Fibroblast of skin of back (primary cell): ENCODE measurements at regions not wholly inside any gene's neighbourhood (a gene's known extent, or its start where the extent isn't known, plus 50 kb on each side); places are given as distances from the start of the nearest gene placed in this dataset.

Experiments used
- DNase-seq: peaks from one replicate; pipeline ENCODE4 v3.0.0-alpha.2; 2013

GRCh38 chr13:50668049-50668448, 175.4 kb downstream of the DLEU7 start:
- no peak for DNase-seq

GRCh38 chr13:50668691-50669271, 174.7 kb downstream of the DLEU7 start:
- no peak for DNase-seq

DNA sequence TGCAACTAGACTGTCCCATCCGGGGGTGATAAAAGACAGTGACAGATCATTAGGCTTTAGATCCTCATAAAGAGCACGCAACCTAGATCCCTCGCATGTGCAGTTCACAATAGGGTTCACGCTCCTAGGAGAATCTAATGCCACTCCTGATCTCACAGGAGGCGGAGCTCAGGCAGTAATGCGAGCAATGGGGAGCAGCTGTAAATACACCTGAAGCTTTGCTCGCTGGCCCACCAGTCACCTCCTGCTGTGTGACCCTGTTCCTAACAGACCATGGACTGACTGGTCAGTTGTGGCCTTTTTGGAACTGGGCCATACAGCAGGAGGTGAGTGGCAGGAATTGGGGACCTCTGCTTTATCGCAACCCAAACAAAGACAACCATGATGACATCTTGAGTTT, 173.2 kb downstream of the DLEU7 start:
- DNase-seq = no peak

DNA sequence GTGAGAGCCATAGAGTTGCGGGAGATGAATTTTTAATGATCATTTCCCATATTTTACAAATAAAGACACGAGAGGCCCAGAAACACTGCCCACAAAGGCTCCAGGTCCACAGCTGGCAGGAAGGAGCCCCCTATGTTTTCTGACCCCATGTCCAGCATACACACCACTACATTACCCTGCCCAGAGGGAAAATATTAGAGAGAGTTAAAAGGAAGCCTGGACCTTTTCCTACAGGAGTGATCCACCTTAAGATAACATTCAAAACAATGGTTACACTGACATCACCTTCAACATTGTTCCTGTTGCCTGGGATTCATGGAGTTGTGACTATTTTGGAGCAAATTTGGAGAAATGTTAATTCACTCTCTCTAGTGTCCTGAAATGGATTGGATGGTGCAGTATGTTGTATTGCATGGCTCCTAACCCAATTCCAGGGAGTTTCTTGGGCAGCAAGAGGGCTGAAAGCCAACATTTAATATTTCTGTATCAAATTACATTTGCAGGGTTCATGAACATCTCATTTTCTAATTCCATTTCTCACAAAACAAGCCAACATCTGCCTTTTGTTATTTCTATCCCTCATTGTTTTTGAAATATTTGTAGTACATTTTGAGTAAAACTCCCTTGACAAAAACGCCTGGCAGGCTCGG, 172.5 kb downstream of the DLEU7 start:
- DNase-seq = no peak

DNA sequence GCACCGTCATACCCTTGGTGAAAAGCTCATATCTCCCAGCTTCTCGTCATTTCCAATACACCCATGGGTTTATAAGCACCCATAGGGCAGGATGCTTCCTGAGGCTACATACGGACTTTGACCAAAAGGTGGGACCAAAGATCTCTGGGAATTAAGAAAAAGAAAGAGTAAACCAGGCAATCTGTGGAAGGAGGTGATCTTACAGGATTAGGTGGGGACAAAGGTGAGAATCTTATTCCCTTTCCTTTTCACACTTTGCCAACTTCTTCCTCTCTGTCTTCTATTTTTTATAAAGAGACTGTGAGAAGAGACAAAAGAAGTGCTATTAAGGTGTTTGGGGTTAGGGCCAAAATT, 172.0 kb downstream of the DLEU7 start:
- no peak for DNase-seq

- peak; percentile 35 for DNase-seq
Observed at GRCh38 chr13:50672025-50672424, 171.5 kb downstream of the DLEU7 start.

DNA sequence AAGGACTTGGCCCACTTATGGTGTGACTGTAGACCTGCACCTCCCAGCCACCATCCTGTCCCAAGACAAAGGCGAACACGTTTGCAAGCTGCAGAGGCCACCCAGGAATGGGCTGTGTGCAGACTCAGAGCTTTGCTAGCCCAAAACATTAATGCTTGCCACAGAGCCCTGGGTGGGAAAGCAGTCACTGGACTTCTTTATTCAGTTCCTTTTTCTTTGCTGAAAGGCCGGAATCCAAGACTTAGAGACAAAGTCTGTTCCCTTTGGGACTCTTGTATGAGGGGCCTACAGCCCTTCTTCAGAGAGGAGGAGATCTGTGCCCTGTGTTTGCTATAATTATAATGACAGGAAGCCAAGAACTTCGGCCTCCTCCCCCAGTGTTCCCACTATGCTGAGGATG, 167.8 kb downstream of the DLEU7 start:
- no peak for DNase-seq

DNA sequence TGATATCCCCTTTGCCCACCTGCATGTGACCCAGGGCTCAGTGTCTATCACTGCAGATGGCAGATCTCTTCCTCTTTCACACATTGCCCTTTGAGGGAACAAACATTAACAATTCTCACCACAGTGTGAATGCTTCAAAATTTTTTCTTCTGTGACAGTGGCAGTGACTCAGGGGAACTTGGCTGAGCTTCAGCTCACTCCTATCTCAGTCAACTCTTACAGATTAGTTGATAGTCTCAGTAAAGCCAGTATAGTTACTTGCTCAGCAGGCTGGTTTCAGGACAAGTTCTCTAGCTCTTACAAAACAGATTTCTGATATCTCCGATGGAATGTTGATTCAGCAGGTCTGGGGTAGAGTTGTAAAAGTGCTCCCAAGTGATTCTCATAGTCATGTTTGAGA, 166.9 kb downstream of the DLEU7 start:
- peak; percentile 91 for DNase-seq

DNA sequence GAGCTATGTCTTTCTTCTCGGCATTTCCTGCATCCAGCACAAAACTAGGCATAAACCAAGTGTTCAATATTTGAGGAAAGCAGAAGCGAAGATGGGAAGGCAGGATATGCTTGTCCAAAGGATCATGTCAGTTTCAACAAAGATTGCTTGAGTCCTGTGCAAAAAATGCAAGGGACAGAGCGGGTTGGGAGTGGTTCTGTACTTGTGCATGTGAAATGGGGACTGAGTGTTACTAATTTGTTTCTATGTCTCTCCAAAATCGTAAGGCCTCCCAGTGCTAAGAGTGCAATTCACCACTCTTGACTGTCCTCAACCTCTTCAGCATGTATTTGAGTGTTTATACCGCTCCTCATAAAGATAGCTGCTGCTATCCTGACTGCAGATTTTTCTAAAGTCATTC, 166.2 kb downstream of the DLEU7 start:
- no peak for DNase-seq

- peak; percentile 78 for DNase-seq
Observed at GRCh38 chr13:50677687-50678463, 165.6 kb downstream of the DLEU7 start.

GRCh38 chr13:50678464-50679162, 164.9 kb downstream of the DLEU7 start:
- peak; percentile 98 for DNase-seq

GRCh38 chr13:50679321-50679720, 164.2 kb downstream of the DLEU7 start:
- peak; percentile 87 for DNase-seq

- peak; percentile 53 for DNase-seq
Observed at GRCh38 chr13:50682002-50682401, 161.5 kb downstream of the DLEU7 start.

- no peak for DNase-seq
Observed at GRCh38 chr13:50682966-50683365, 160.5 kb downstream of the DLEU7 start.

DNA sequence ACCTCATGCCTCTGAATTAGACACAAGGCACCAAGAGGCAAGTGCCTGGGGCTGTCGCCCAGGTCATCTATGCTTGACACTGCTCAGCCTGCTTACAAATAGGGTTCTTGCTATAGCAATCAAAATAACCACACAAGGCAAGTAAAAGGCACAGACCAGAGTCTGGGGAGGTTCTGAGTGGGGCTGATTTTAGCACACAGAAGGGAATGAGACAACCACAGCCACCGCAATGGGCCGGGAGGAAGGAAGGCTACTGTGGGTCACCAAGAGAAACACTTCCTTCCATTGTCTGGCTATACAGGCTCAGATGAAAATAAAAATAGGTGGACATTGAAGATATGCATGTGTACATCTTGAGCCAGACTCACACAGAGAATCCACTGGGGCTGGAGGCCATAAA, 159.1 kb downstream of the DLEU7 start:
- no peak for DNase-seq

DNA sequence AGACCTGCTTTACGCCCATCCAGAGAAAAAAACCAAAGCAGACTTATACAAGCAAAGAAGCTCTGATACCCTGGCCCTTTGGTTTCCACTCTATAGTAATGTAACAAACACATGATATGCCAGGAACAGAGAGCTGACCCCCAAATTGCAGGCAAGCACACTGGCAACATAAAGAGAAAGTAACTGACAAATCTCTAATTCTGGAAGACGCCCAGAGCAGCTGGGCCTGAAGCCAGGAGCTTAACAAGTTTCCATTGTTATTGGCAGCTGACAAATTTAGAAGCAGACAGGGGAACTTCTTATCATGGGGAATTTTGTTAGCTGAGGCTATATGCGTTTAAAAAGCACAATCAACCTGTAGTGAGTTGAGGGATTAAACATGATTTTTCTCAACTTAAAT, 158.0 kb downstream of the DLEU7 start:
- DNase-seq = peak; percentile 44

DNA sequence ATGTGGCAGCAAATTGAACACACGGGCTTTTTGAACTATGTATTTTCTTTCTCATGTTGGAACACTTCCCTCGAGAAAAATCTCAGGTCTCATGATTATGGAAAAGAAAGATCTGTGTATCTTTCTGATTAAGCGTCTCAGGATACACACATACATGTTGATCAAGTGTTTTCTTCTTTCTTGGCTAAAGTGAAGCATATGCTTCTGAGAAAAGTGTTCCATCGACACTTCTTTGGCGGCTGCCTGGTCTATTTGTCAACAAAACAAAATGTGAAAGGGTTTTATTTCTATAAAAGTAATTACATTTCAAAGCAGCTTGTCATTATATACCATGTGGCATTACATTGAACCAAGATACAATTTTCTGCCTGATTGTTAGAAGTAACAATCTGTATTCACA, 157.5 kb downstream of the DLEU7 start:
- DNase-seq = no peak

GRCh38 chr13:50686551-50686950, 156.9 kb downstream of the DLEU7 start:
- DNase-seq = no peak

DNA sequence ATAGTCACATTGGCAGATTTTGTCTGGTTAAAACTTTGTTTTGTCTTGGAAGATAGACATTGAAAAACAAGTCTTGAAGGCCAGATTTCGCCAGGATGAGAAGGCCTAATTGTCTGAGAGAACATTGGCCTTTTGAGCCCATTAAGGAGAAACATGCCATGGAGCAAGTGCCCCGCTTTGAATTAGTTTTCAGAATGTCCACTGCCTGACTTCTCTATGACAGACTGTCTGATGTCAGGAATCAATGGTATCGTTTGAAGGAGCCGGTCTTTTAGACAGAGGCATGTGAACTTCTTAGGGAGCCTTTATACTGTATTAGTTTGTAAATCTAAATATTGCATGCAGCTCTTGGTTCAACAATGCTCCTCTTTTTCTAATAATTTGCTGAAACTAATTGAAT, 155.9 kb downstream of the DLEU7 start:
- DNase-seq = no peak

- no peak for DNase-seq
Observed at GRCh38 chr13:50690006-50690405, 153.5 kb downstream of the DLEU7 start.

GRCh38 chr13:50691176-50691680, 152.3 kb downstream of the DLEU7 start:
- DNase-seq = no peak

GRCh38 chr13:50691681-50692263, 151.7 kb downstream of the DLEU7 start:
- peak; percentile 36 for DNase-seq

GRCh38 chr13:50692396-50692915, 151.0 kb downstream of the DLEU7 start:
- peak; percentile 46 for DNase-seq
